HCT116 (cell line): ENCODE measurements at regions not wholly inside any gene's neighbourhood (a gene's known extent, or its start where the extent isn't known, plus 50 kb on each side); places are given as distances from the start of the nearest gene placed in this dataset.

Experiments
- ATAC-seq: fragments of 200-7000 bp; cut with Tn5 transposase; 2 replicates; pipeline ENCODE4 v1.9.1; 2020; ENCODE audit warnings: mild to moderate bottlenecking, moderate library complexity
- BruUV-seq: library from RNA; stranded (reverse); fragments of 400-500 nt; replicated peaks from 2 replicates; lab custom pipeline; 2021; lab: Mats Ljungman, UMichigan
- CTCF ChIA-PET: fragments of 300-600 bp; sonication (Branson Sonifier 250); formaldehyde crosslinking; loops from one replicate; lab custom pipeline; 2021; ENCODE audit warnings: antibody characterized with exemption; lab: Charles Lee
- POLR2A ChIA-PET: fragments of 300-600, 350-600 bp; sonication (Branson Sonifier 250); formaldehyde crosslinking; loops from one replicate; lab custom pipeline; 2021; ENCODE audit warnings: antibody characterized with exemption; lab: Charles Lee
- RAD21 ChIA-PET, 2 experiments: fragments of 300-600 bp; sonication (Branson Sonifier 250); formaldehyde crosslinking; loops; one replicate each; lab custom pipeline; 2023; ENCODE audit warnings: low total read pairs in 2 of 2; ENCODE audit not compliant: uncharacterized antibody in 2 of 2, unreplicated experiment in 2 of 2, low non-redundant PET in 1 of 2; lab: Charles Lee
- DNase-seq: peaks from one replicate; pipeline ENCODE4 v3.0.0-alpha.2; 2010; ENCODE audit warnings: low read depth, low spot score
- H2AFZ ChIP-seq: fragments of 200-600 bp; shearing (Covaris generic), sonication (generic); 2 replicates; pipeline ENCODE4 v1.6.1; 2017; ENCODE audit warnings: low read depth, mixed run types, mixed read lengths, antibody characterized with exemption, low read length; ENCODE audit not compliant: poor library complexity, severe bottlenecking
- H3K27ac ChIP-seq: 2 replicates; pipeline ENCODE4 v1.5.1; 2012; ENCODE audit warnings: low read depth, low read length
- H3K27me3 ChIP-seq: fragments of 200-600 bp; sonication (generic); 2 replicates; pipeline ENCODE4 v1.6.1; 2016; ENCODE audit warnings: mixed run types, low read length, mixed read lengths; ENCODE audit not compliant: insufficient read depth
- H3K36me3 ChIP-seq, 2 experiments: fragments of 200-500 bp in 1 of 2; fragments of 200-600 bp in 1 of 2; sonication (Bioruptor generic) in 1 of 2; sonication (generic) in 1 of 2; 2 replicates each; pipeline versions ENCODE4 v1.5.1 to v1.6.1; 2014 to 2016; ENCODE audit warnings: low read length in 2 of 2, inconsistent platforms in 1 of 2, mixed read lengths in 1 of 2, mixed run types in 1 of 2; ENCODE audit not compliant: insufficient read depth in 2 of 2, control insufficient read depth in 1 of 2
- H3K4me1 ChIP-seq, 2 experiments: fragments of 200-600 bp in 1 of 2; sonication (generic) in 1 of 2; 2 replicates each; pipeline versions ENCODE4 v1.5.1 to v1.6.1; 2012 to 2017; ENCODE audit warnings: low read length in 2 of 2, inconsistent platforms in 1 of 2, mild to moderate bottlenecking in 1 of 2, mixed read lengths in 1 of 2, mixed run types in 1 of 2, moderate library complexity in 1 of 2; ENCODE audit not compliant: insufficient read depth in 2 of 2, control insufficient read depth in 1 of 2
- H3K4me2 ChIP-seq: fragments of 200-600 bp; sonication (generic); 2 replicates; pipeline ENCODE4 v1.6.1; 2017; ENCODE audit warnings: mixed run types, low read length, mixed read lengths
- H3K4me3 ChIP-seq, 2 experiments: fragments of 200-600 bp in 1 of 2; sonication (generic) in 1 of 2; replicated peaks in 1 of 2; 2 replicates each; pipeline ENCODE4 v1.5.1; 2011 to 2016; ENCODE audit warnings: low read length in 2 of 2, control low read depth in 1 of 2, low read depth in 1 of 2, mild to moderate bottlenecking in 1 of 2, mixed read lengths in 1 of 2, mixed run types in 1 of 2
- H3K79me2 ChIP-seq: fragments of 200-600 bp; sonication (generic); 2 replicates; pipeline ENCODE4 v1.6.1; 2017; ENCODE audit warnings: mild to moderate bottlenecking, mixed run types, low read length, moderate library complexity, mixed read lengths; ENCODE audit not compliant: insufficient read depth
- H3K9ac ChIP-seq: fragments of 200-600 bp; sonication (generic); 2 replicates; pipeline ENCODE4 v1.6.1; 2016; ENCODE audit warnings: low read length, mixed read lengths
- H3K9me2 ChIP-seq: fragments of 200-600 bp; sonication (generic), shearing (Covaris generic); 2 replicates; pipeline ENCODE4 v1.6.1; 2017; ENCODE audit warnings: mixed run types, mild to moderate bottlenecking, moderate library complexity; ENCODE audit not compliant: insufficient read depth
- H3K9me3 ChIP-seq, 2 experiments: fragments of 200-500 bp in 1 of 2; fragments of 200-600 bp in 1 of 2; sonication (Bioruptor generic) in 1 of 2; sonication (generic) in 1 of 2; 2 replicates each; pipeline ENCODE4 v1.6.1; 2014 to 2017; ENCODE audit warnings: low read length in 2 of 2, mixed read lengths in 2 of 2, inconsistent platforms in 1 of 2, low read depth in 1 of 2, mild to moderate bottlenecking in 1 of 2, mixed run types in 1 of 2, moderate library complexity in 1 of 2; ENCODE audit not compliant: control insufficient read depth in 1 of 2, insufficient read depth in 1 of 2
- H4K20me1 ChIP-seq: fragments of 200-600 bp; sonication (generic), shearing (Covaris generic); 2 replicates; pipeline ENCODE4 v1.6.1; 2017; ENCODE audit warnings: mixed run types, mild to moderate bottlenecking, moderate library complexity; ENCODE audit not compliant: insufficient read depth
- CEBPB ChIP-seq: IDR thresholded peaks from 2 replicates; pipeline ENCODE4 v1.6.1; 2012; ENCODE audit warnings: low read depth
- SIN3A ChIP-seq: IDR thresholded peaks from 2 replicates; pipeline ENCODE4 v1.6.1; 2012; ENCODE audit warnings: low read depth
- SRF ChIP-seq: IDR thresholded peaks from 2 replicates; pipeline ENCODE4 v1.6.1; 2012; ENCODE audit warnings: low read depth
- TCF7L2 ChIP-seq: IDR thresholded peaks from 2 replicates; pipeline ENCODE4 v1.7.0; 2011; ENCODE audit warnings: borderline replicate concordance, inconsistent platforms; ENCODE audit not compliant: insufficient read depth, insufficient read length; ENCODE audit errors: extremely low read depth
- ZFX ChIP-seq: fragments of 450-650 bp; IDR thresholded peaks from 2 replicates; pipeline ENCODE4 v1.6.1; 2017
- intact Hi-C: fragments of 100-400 bp; cut with micrococcal nuclease; formaldehyde crosslinking; loops from 2 replicates; pipeline ENCODE4 v1.10.0; 2022
- TF ChIP-seq, protein P1 (sequence below), 3 experiments: fragments of 200-600 bp in 1 of 3; sonication (generic) in 1 of 3; IDR thresholded peaks in 2 of 3; conservative IDR thresholded peaks in 1 of 3; 2 replicates each; pipeline ENCODE4 v1.5.1; 2012 to 2017; ENCODE audit warnings: low read depth in 2 of 3, low read length in 2 of 3, antibody characterized with exemption in 1 of 3, borderline replicate concordance in 1 of 3, control low read depth in 1 of 3, mild to moderate bottlenecking in 1 of 3, mixed read lengths in 1 of 3, mixed run types in 1 of 3, moderate library complexity in 1 of 3; ENCODE audit not compliant: insufficient read depth in 1 of 3
- TF ChIP-seq, protein P2 (sequence below): IDR thresholded peaks from 2 replicates; pipeline ENCODE4 v1.6.1; 2012

DNA sequence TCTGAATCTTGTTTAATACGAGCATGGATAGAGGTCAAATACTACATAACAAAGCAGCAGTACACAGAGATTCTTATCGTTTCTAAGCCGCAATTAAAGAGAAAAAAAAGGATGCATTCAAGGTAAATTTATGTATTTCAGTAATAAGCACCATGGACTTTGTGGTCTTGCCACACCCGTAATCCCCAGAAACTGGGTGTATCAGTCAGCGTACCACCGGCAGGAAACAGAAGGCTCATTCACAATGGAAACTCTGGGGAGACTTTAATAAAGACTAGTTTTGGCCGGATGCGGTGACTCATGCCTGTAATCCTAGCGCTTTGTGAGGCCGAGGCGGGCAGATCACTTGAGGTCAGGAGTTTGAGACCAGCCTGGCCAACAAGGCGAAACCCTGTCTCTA is 81.9 kb upstream of the ZNF280D start (continued):
- TF ChIP-seq, protein P1, sequence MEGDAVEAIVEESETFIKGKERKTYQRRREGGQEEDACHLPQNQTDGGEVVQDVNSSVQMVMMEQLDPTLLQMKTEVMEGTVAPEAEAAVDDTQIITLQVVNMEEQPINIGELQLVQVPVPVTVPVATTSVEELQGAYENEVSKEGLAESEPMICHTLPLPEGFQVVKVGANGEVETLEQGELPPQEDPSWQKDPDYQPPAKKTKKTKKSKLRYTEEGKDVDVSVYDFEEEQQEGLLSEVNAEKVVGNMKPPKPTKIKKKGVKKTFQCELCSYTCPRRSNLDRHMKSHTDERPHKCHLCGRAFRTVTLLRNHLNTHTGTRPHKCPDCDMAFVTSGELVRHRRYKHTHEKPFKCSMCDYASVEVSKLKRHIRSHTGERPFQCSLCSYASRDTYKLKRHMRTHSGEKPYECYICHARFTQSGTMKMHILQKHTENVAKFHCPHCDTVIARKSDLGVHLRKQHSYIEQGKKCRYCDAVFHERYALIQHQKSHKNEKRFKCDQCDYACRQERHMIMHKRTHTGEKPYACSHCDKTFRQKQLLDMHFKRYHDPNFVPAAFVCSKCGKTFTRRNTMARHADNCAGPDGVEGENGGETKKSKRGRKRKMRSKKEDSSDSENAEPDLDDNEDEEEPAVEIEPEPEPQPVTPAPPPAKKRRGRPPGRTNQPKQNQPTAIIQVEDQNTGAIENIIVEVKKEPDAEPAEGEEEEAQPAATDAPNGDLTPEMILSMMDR (IDR thresholded peaks at IDR 0.05 in 2 of 3, conservative IDR thresholded peaks at IDR 0.05 in 1 of 3; ENCODE audit: borderline replicate concordance in 1 of 3, insufficient read depth in 1 of 3, low read depth in 2 of 3, low read length in 2 of 3) = no peak
- no peak for TF ChIP-seq SRF

DNA sequence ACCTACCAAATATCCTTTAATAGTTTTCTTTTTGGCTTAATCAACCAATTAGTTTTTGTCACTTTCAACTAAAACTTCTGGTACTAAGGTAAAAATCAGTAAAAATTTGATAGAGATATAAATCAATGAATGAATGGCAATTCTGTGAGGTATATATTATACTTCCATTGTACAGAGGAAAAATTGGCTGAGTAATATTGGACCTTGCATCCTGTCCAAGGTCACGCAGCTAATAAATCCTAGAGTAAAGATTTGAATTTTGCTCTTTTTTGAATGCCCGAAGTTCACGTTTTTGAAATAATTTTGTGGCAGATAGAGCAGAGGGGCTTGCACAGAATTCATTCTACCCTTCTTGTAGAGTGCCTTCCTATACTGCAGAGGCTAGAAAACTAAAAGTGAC is 81.1 kb upstream of the ZNF280D start:
- peaks cover 0 to 2% of the 10 kb centered on the region in 2 experiments; a peak in 3 of 4 replicates for H3K9me3 ChIP-seq
- no peaks in the 10 kb centered on the region for H3K27me3 ChIP-seq
- no peaks in the 10 kb centered on the region for H3K79me2 ChIP-seq
- ATAC-seq = no peak
- no peak for DNase-seq
- H3K4me2 ChIP-seq = peak overlapping the region; percentile 58; the same call in 1 of the 2 replicates
- H3K27ac ChIP-seq = peak overlapping the region; percentile 79
- H3K9ac ChIP-seq = no peak overlapping the region
- intact Hi-C loops = no loop called here
- no peak overlapping the region for H3K4me3 ChIP-seq
- no peaks in the 10 kb centered on the region for H3K36me3 ChIP-seq
- TF ChIP-seq ZFX (no peak), TCF7L2 (no peak), SIN3A (no peak)
- H3K9me2 ChIP-seq = no peaks in the 10 kb centered on the region
- peak overlapping the region; percentile 52 for H2AFZ ChIP-seq
- H3K4me1 ChIP-seq = peaks cover 43 to 45% of the 10 kb centered on the region in 2 experiments
- ChIA-PET POLR2A (interaction anchor here (1.2 kb wide), 1 partner anchor 9 kb away, joined by 3 read pairs; no protein-coding TSS in a partner anchor), RAD21 (no interaction called here), CTCF (no interaction called here)
- BruUV-seq = no TSS peak
- no peaks in the 10 kb centered on the region for H4K20me1 ChIP-seq

DNA sequence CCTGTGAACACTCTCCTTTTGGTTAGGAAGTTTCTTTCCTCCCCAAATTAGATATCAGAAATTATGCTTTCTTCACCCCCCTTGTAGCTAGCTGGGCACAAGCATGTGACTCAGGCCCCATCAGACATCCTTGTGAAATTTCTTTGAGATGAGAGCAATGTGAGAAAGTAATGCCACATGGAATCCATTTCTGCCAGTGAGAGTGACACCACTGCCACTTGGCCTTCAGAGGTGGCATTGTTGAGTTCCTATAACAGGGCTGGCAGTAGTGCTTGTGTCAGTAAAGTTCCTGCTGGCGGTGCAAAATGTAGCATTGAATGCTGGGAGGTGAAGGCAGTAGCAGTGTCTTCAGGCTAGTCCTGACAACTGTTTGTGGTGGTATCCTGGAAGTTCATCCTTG is 80.7 kb upstream of the ZNF280D start:
- H3K79me2 ChIP-seq = no peaks in the 10 kb centered on the region
- BruUV-seq = no TSS peak
- peak overlapping the region; percentile 52 for H2AFZ ChIP-seq
- H3K9me2 ChIP-seq = no peaks in the 10 kb centered on the region
- no peak overlapping the region for H3K4me3 ChIP-seq
- intact Hi-C loops = no loop called here
- H3K36me3 ChIP-seq = no peaks in the 10 kb centered on the region
- RAD21 ChIA-PET = no interaction called here
- no peak overlapping the region for H3K4me2 ChIP-seq
- H3K27me3 ChIP-seq = no peaks in the 10 kb centered on the region
- peak overlapping the region; percentile 13 for H3K27ac ChIP-seq
- H4K20me1 ChIP-seq = no peaks in the 10 kb centered on the region
- no peak for TF ChIP-seq CEBPB
- TF ChIP-seq, protein P2, sequence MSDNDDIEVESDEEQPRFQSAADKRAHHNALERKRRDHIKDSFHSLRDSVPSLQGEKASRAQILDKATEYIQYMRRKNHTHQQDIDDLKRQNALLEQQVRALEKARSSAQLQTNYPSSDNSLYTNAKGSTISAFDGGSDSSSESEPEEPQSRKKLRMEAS = peak; percentile 30; the same call in 1 of the 2 replicates
- peaks cover 0 to 5% of the 10 kb centered on the region in 2 experiments; a peak in 3 of 4 replicates for H3K9me3 ChIP-seq
- CTCF ChIA-PET = interaction anchor here (1.0 kb wide), 1 partner anchor 8 kb away, joined by 5 read pairs; no protein-coding TSS in a partner anchor
- no peak for DNase-seq
- H3K9ac ChIP-seq = no peak overlapping the region
- POLR2A ChIA-PET = interaction anchor here (1.2 kb wide), 1 partner anchor 9 kb away, joined by 3 read pairs; no protein-coding TSS in a partner anchor
- no peak for ATAC-seq
- H3K4me1 ChIP-seq = peaks cover 43 to 45% of the 10 kb centered on the region in 2 experiments
